C1 segment of cervical spinal cord (tissue), 14 donors: ENCODE measurements at regions not wholly inside any gene's neighbourhood (a gene's known extent, or its start where the extent isn't known, plus 50 kb on each side); places are given as distances from the start of the nearest gene placed in this dataset.
"Not testable (repeated sequence)": the region's sequence is repeated elsewhere in the genome, so short reads cannot be mapped to it uniquely, and the experiment has no call there.

Source experiments
- DNase-seq, 14 donors: peaks; one replicate each; lab custom pipeline; 2025; lab: John Stamatoyannopoulos, UW

DNA sequence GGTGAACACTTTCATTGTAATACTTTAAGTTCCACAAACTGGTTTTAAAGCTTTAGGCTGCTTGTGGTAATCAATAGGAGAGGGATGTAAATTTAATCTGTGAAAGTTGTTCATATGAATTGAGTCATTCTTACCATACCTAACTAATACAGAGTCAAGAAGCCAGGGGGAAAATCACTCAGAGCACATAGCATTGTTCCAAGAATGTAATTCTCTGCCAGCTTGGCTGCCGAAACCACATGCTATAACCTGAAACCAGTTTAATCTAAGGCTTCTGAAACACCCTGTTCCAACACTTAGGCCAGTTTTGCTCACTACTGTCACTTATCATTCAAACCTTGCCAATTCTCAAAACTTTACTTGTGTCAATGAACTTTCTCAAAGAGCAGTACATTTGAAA is 528.8 kb upstream of the GRAMD2B start:
- no peak for DNase-seq

DNA sequence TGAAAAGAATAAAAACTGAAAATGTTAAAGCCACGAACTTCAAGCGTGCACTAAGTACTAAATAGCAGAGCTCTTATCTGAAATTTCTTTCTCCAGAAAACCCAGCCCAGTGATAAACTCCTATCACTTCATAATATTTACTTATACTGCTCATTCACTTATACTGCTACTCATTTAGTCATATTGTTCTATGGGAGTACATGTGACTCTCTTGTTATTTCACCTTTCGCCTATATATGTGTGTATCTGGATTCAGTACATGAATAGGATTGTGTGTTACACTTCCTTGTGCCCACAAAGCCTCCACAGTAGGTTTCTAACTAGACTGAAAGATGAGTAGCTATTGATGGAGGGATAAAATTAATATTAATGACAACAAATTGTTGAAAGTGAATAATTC is 526.8 kb upstream of the GRAMD2B start:
- no peak for DNase-seq

DNA sequence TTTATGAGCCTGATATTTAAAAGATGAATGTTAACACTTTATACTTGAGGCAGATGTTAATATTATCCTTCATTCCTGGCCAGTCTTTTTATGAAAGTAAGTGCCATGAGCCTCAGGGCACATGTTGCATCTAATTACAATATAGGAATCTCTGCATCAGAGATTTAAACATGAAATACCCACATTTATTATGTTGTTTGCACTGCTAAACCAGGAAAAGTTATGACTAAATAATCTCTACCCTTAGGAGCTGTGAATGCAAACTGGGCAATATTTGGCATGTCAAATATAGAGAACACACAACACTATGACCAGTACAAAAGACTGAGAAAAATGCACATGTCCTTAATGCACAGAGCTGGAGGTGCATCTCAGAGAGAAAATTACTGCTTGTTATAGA is 526.1 kb upstream of the GRAMD2B start:
- no peak for DNase-seq

DNA sequence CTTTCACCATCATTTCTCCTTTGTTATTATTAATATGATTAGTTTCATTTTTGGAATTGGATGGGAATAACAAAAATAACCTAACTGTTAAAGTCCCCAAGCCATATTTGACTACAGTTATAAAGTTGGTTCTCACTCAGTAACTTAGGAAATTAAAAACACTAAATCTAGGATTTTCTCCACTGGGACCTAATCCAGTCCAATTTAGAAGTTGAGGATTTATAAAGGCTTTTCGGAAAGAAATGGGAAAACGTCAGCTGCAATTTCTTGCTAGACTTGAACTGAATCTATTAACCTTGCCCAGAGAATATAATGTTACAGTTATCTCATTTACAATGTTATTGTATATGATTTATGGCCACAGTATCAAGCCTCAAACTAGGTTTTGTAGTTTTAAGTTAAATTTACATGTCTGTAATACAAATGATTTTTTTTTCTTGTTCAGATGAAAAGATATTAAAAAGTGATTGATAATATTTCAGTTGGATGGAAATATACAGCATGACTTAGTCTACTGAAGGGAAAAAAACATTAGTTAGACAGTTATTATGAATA is 524.3 kb upstream of the GRAMD2B start:
- DNase-seq, result no peak

DNA sequence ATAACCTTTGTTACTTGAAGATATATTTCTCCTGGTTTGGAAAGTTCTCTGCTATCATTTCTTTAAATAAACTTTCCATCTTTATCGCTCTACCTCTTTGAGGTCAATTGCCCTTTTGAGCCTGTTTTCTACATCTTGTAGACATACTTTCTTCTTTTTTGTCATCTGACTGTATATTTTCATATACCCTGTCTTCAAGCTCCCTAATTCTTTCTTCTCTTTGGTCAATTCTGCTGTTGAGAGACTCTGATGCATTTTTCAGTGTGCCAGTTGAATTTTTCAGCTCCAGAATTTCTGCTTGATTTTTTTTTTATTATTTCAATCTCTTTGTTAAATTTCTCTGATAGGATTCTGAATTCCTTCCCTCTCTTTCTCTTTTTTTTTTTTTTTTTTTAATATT is 511.2 kb upstream of the GRAMD2B start:
- DNase-seq, result no peak

DNA sequence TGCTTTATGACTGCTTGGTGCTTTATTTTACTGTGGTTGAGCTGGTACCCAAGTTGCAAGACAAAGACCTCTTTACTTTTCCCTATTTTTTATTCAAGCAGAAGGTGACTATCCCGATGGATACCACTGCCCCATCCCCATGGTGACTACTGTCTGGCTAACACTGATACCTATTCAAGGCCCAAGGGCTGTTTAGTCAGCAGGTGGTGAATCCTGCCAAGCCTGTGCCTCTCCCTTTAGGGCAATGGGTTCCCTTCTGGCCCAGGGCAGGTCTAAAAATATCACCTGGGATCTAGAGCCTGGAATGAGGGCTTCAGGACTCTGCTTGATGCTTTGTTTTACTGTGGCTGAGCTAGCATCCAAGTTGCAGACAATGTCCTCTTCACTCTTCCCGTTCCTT is 510.0 kb upstream of the GRAMD2B start:
- DNase-seq, result no peak

DNA sequence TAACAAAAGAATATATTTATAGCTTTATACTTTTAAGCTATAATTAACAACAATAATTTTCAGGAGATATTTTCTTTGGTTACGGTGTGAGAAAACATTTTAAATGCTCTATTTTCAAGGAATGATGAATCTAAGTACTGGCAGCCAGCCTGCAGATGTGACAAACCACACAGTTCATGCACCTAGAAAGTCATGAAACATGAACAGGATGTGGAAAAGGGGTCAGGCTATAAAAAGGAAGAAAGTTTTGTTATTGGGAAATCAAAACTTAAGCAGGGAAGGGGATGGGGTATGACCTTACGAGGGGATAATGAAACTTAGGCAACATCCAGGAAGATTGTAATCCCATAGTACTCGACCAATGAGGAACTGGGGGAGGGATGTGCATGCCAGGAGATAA is 508.7 kb upstream of the GRAMD2B start:
- DNase-seq, result no peak

DNA sequence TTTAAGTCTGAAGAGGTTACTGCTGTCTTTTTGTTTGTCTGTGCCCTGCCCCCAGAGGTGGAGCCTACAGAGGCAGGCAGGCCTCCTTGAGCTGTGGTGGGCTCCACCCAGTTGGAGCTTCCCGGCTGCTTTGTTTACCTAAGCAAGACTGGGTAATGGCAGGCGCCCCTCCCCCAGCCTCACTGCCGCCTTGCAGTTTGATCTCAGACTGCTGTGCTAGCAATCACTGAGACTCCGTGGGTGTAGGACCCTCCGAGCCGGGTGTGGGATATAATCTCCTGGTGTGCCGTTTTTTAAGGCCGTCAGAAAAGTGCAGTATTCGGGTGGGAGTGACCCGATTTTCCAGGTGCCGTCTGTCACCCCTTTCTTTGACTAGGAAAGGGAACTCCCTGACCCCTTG is 499.3 kb upstream of the GRAMD2B start:
- DNase-seq, result not testable (repeated sequence)

DNA sequence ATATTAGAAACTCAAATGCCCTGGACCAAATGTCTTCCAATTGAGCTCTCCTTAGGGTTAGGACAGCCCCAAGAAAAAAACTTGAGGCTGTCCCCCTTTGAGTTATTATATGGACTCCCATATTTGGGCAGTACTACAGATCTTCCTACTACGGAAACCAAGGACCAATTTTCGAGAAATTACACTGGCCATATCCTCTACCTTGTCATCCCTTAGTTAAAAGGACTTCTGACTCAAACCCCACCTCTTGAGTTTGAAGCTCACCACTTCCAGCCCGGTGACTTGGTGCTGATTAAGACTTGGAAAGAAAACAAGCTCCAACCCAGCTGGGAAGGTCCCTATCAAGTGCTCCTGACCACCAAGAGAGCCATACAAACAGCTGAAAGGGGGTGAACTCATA is 497.0 kb upstream of the GRAMD2B start:
- no peak for DNase-seq

DNA sequence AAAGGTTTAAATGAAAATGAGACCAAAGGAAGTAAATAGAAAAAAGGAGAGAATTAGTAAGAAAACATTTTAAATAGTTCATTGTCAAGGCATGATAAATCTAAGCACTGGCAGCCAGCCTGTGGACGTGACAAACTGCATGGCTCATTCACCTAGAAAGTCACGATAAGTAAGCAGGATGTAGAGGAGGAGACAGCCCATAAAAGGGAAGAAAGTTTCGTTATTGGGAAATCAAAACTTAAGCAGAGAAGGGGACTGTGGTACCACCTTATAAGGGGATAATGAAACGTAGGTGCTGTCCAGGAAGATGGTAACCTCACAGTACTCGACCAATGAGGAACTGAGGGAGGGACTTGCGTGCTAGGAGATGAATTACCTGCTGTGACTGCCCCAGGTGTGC is 494.5 kb upstream of the GRAMD2B start:
- DNase-seq, result no peak

DNA sequence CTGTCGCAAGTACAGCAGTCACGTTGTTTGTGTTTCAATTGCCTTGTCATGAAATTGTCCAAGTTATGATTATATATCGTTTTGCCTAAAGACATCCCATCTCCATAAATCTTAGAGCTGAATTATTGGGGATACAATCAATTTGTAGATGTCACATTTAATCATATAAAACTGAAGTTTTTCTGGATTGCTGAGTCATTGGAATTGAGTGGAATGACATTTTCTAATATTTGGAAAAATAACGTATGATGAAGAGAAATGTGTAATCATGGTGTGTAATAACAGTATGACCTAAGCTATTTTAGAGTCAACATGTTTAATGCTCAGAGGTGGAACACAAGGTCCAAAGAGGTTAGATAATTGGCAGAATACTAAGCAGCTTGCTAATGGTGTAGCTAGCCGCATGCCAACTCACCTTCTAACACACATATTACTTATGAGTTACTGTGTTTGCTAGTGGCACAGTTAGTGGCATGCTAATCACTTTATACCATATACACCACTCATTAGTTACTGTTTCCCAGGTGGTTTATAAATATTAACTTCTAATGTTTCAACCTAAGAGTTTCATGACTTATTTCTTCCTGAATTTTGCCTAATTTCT is 473.1 kb upstream of the GRAMD2B start:
- no peak for DNase-seq

DNA sequence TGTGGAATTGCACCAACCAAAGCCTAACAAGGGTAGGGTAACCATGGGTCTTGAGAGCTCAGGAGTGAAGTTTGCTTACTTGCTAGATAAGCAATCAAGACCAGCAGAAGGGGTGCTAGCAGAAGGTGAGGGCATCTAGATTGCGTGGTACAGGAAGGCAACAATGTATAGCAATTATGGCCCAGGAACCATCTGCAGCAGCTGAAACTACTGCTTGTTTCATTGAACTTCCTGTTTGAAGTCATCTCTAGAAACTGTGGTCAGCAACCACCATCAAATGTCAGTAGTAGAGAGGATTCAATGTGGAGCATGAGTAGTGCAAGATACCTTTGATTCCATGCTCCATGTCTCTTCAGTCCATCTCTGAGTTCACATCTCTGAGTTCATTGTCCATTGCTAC is 462.1 kb upstream of the GRAMD2B start:
- DNase-seq, result no peak

DNA sequence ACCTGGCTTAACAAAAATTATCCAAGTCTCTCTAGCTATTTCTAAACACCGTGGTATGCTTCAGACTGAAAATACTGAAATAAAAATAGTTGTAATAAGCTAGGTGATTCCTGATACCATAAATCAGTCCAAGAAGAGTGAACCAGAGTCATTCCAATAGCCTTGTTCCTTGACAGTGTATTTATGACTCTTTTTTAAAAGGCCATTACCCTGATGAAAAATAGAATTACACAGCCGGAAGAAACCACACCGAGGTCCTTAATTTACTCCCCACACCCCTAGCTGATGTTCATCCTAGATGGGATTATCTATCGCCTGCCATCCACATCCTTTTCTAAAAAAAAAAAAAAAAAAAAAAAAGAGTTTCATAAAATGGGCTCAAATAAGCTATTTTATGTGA is 457.6 kb upstream of the GRAMD2B start:
- no peak for DNase-seq

DNA sequence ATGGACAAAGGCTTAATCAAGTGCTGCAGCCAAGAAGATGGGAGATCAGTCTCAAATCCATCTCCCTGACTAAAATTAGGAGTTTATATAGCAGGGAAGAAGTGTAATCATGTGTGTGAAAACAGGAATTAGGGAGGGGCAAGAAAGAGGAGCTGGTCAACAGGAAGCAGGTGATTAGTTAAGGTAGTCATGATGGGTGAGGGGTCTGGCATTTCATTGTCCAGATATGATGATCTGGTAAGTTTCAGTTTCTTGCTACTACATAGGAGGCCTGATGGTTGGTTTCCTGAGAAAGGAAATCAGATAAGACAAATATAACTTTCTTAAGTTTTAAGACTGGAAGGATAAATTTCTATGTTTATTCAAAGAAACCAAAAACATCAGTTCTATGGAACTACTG is 455.6 kb upstream of the GRAMD2B start:
- DNase-seq, result no peak

DNA sequence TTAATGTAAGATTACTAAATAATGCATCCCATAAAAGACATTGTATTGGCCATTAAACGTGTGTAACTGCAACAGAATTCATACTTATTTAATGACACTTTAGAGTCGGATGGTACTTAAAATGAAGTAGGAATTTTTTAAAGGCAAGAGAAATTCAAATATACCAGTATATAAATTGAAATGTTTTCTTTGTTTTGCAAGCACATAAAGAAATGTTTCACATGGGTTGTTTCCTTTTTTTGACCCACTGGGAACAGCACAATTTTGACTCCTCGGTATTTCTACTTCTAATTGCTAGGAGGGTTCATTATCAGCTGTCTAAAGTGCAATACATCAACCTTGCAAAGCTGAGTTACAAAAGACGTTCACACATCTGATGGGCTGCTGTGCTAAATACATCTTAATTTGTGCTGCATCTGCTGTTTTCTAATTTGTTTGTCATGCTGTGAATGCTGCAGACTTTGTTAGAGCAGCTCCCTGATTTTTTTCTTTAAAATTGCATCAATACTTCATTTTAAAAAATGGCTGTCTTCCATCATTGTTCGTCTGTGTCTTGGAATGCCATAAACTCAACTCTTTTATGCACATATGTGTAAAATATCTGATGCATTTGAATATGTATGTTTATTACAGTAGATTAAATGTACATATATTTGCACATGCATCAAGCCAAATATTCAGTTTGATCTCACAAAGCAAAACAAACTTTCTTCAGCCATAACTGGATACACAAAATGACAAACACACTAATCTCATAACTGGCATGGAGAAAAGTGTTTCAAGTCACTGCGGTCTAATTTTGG is 454.0 kb upstream of the GRAMD2B start:
- DNase-seq, result no peak

DNA sequence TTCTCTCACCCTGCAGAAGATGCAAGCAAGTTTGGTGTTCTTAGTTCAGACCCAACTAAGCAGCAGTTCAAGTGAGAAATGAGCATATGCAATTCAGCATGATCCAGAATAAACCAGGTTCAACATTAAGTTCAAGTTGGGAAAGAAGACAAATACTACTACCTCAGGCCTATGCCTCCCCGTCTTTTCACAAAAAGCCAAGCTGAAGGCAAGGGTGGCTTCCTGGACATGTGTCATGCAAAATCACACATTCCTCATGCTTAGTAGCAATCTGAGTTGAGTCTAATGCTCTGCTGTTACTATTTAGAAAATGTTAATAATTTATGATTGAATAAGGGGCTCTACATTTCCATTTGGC is 453.4 kb upstream of the GRAMD2B start:
- DNase-seq, result no peak

DNA sequence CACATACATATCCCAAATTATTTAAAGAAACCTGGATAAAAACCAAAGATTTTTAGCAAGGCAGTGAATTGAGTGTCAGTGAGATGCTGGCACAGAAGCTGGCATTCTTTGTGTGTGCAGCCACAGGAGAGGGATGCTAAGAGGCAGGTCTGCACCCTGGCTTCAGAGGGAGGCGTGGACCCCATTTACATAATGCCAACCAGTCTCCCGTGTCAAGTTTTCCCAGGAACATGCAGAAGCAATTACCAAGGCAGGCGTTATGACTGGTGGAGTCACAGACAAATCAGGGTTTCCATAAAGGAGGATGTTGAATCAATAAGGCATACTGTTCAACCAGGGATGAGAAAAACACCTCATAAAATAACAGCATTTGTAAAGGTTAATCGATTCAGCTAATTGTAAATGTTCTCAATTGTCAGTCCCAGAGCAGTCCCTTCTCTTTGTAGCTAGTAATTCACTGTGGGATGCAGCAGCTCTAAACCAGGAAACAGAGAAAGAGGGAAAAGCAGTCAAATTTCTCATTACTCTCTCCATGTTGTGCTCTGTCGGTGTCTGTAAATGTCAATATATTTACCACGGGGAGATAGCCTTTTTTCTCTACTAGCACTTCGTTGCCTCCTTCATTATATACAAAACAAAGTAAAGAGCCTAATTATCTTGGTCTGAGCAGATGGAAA is 452.4 kb upstream of the GRAMD2B start:
- no peak for DNase-seq

DNA sequence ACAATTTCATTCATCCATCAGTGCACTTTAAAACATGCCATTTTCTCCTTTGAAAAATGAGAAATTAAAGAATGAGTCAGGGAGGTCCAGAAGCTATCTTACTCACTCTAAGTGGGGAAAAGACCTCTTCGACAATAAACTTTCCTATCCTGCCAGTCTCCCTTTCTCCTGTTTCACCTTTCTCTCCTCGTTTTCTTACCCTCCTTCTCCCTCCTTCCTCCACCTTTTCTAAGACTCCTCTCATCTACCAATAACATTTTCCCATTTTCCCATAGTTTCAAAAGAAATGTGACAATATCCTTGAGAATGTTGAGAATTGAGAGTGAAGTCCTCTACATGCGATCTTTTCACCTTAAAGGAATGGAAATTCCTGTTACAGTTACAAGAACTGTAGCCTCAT is 450.5 kb upstream of the GRAMD2B start:
- no peak for DNase-seq

DNA sequence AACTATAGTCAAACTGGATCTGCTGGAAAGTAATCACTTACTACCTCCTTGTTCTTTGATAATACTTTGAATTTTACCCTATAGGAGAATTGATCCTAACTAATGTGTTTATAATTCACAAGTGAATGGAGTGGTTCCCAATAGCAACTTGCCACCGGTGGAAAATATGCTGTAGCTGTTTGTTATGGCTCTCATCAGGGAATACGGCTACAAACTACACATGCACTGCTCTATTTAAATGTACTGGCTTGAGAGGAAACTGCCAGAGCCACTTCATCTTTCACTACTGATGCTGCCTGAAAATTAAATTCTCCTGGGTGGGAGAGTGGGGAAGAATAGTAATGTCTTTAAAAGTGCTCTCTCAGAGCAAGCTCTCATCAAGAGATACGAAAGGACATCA is 448.5 kb upstream of the GRAMD2B start:
- DNase-seq, result no peak

DNA sequence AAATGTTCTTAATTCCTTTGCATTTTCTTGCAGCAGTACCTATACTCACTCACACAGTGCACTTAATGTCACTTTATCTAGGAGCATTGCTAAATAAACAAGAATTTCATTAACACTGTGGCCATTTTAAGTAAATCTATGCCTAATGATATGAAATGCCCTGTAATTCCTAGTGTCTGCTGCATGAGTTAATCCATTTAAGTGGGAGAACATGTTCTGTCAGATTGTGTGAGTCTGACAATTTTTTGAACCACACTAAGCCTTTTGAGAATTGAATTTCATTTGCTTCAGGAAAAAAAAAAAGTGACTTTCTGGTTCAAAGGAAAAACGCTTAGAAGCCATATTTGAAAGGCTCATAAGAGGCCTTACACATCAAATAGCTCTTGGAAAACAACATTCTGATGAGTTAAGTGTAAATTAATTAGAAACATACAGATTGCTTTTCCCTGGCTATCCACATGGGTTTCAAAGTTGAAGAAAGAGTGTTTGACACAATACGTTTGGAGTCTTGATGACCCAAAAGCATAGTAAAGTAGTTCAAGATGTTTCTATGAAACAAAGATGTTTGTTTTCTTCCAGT is 446.7 kb upstream of the GRAMD2B start:
- DNase-seq, result no peak

DNA sequence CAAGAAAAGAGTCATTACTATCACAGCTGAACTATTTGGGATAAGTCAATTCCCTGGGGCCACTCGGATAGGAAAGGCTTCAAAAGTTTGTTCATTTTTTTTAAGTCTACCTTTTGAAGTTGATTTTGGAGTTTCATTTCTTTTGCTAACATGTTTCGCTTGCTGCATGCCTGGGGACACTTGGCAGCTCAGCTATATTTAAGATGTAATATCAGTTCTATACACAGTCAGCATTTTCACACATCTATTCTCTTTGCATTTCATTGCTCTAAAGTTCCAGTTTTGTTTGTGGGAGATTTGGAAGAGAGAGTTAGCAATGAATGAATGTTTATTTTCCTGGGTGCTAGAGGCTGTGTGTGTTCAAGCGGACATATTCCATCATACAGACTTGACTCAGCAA is 445.2 kb upstream of the GRAMD2B start:
- no peak for DNase-seq

DNA sequence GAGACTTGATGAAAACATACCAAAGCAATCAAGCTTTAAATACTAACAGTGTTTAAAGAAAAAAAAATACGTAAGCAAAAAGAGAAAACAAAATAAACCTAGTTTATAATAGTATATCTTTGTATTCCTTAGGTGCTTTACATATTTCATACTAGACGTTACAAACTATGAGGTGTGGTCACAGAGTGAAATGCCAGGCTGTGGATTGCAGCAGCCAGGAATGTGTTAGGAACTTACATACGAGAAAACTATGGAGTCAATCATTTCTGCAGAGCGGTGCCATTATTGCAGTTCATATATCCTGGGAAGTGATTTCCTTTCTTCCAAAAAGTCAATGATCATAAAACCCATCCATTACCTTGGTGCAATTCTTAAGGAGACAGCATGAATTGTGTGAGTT is 443.6 kb upstream of the GRAMD2B start:
- DNase-seq, result no peak

DNA sequence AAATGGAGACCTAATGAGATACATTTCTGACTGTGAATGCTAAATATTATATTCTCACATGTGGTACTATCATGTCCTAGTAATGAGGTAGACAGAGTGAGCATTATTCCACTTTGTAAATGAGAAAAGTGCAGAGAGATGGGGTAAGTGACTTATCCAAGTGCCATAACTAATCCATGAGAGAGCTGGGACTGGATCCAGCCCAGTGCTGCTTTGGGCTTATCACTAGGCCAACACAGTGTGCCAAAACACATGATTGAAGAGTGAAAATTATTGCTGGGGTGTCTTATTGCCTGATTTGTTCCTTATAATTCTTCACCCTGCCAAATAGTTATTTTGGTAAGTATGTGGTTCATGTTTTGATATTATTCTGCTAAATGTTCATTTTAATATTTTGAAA is 442.2 kb upstream of the GRAMD2B start:
- no peak for DNase-seq
